ENCODE measurements at regions not wholly inside any gene's neighbourhood (a gene's known extent, or its start where the extent isn't known, plus 50 kb on each side); places are given as distances from the start of the nearest gene placed in this dataset.

GRCh38 chr2:21424375-21424774, 300.6 kb downstream of the TDRD15 start:
- no peak for TF ChIP-seq CTCF (IDR thresholded peaks at IDR 0.05)

GRCh38 chr2:21427606-21428005, 303.8 kb downstream of the TDRD15 start:
- TF ChIP-seq CTCF (IDR thresholded peaks at IDR 0.05) = no peak

DNA sequence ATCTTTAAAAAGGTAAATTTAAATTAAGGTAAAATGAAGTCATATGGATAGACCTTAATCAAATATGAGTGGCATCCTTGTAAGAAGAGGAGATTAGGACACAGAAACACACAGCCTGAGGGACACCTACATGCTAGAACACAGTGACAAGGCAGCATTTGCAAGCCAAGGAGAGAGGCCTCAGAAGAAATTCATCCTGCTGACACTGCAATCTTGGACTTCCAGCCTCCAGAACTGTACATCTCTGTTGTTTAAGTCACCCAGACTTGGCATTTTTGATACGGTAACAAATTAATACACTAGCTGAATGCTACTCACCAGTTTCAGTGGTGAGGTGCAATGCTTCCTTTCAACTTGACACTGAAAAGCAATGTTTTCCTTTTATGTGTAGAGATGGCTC, 305.0 kb downstream of the TDRD15 start:
- TF ChIP-seq CTCF (IDR thresholded peaks at IDR 0.05) = no peak

GRCh38 chr2:21429747-21430146, 306.0 kb downstream of the TDRD15 start:
- no peak for TF ChIP-seq CTCF (IDR thresholded peaks at IDR 0.05)

- no peak for TF ChIP-seq CTCF (IDR thresholded peaks at IDR 0.05)
These were observed 307.3 kb downstream of the TDRD15 start for GRCh38 chr2:21431078-21431477.

DNA sequence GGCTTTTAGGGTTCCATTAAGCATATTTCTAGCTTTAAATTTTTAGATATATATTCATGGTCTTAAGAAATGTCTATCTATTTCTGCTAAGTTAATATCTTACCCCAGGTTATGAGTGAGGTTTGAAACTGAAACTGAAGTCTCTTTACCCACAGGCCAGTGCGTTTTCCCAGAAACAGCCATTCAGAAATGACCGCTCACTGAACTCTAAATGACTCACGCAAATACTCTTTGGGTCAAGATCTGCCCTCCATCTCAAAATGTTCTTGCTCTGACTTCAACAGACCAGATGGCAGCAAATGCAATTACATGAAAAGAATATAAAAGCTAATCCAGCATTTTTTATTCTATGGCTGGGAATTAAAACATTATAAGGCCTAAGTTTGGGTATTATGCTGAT, 315.2 kb downstream of the TDRD15 start:
- TF ChIP-seq CTCF (IDR thresholded peaks at IDR 0.05) = no peak

- TF ChIP-seq CTCF (IDR thresholded peaks at IDR 0.05) = no peak
These were observed 317.7 kb downstream of the TDRD15 start for GRCh38 chr2:21441442-21441841.

GRCh38 chr2:21443494-21444105, 319.8 kb downstream of the TDRD15 start:
- no peak for TF ChIP-seq CTCF (IDR thresholded peaks at IDR 0.05)

Data from LNCAP (cell line).